Epidermal melanocyte (primary cell): ENCODE measurements at regions not wholly inside any gene's neighbourhood (a gene's known extent, or its start where the extent isn't known, plus 50 kb on each side); places are given as distances from the start of the nearest gene placed in this dataset.
"Not testable (repeated sequence)": the region's sequence is repeated elsewhere in the genome, so short reads cannot be mapped to it uniquely, and the experiment has no call there.

Experiments used
- DNase-seq: peaks from one replicate; pipeline ENCODE4 v3.0.0; 2011; ENCODE audit warnings: low spot score; ENCODE audit not compliant: insufficient read length

GRCh38 chr2:31736695-31737454, 156.1 kb upstream of the SRD5A2 start:
- DNase-seq, result no peak

DNA sequence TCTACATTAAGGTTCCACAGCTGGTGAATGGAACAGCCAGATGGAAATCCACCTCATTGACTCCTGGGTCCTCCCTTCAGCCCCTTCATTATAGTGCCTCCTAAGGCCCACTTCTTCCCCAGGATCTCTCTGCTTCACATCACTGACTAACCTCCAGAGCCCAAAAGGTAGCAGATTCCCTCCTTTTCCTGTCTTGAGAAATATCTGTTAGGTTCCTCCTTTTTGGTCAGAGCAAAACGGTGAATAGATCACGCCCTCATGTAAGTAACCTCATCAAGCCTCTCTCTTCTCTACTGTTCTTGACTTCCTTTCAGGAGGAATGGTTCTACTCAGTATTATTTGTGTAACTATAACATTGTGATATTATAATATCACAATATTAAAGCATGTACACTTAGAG, 155.0 kb upstream of the SRD5A2 start:
- no peak for DNase-seq

- no peak for DNase-seq
These were observed 148.8 kb upstream of the SRD5A2 start for GRCh38 chr2:31729442-31730092.

GRCh38 chr2:31729065-31729439, 148.3 kb upstream of the SRD5A2 start:
- no peak for DNase-seq

- no peak for DNase-seq
These were observed 147.8 kb upstream of the SRD5A2 start for GRCh38 chr2:31728406-31729064.

DNA sequence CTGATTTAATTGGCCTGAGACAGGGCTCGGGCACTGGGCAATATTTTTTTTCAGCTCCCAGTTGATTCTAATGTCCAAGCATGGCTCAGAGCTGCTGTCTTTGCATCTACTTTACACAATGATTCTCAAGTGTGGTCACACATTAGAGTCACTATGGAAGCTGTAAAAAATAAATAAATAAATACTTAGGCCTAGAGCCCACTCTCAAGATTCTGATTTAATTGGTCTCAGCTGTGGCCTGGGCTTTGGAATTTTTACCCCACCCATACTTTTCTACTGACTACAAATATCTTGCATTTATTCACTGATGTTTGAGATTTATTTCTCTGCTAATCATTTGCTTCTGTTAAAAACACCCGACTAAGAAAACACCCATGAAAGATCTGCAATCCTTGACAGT, 145.7 kb upstream of the SRD5A2 start:
- DNase-seq, result no peak

DNA sequence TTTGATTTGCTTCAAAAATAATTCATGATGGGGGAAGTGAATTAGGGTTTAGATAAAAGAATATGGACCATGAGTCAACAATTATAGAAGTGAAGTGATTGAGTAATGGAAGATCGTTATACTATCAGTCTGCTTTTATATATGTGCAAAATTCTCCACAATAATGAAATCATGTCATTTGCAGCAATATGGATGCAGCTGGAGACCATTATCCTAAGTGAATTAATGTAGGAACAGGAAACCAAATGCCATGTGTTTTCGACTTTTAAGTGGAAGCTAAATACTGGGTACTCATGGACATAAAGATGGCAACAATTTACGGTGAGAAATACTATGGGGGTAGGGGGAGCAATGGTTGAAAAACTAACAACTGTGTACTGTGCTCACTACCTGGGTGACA, 144.7 kb upstream of the SRD5A2 start:
- DNase-seq, result no peak

DNA sequence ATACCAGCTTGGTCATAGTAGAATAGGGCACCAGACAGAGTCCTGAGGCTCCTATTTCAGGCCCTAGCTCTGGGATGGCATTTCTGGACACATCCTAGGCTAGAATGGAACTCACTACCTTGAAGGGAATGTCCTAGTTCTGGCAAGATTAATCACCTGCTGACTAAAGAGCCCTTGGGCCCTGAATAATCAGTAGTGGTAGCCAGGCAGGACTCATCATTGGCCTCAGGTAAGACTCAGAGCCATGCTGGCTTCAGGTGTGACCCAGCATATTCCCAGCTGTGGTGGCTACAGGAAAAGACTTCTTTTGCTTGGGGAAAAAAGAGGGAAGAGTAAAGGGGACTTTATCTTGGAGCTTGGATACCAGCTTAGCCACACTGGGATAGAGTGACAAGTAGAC, 131.0 kb upstream of the SRD5A2 start:
- no peak for DNase-seq

DNA sequence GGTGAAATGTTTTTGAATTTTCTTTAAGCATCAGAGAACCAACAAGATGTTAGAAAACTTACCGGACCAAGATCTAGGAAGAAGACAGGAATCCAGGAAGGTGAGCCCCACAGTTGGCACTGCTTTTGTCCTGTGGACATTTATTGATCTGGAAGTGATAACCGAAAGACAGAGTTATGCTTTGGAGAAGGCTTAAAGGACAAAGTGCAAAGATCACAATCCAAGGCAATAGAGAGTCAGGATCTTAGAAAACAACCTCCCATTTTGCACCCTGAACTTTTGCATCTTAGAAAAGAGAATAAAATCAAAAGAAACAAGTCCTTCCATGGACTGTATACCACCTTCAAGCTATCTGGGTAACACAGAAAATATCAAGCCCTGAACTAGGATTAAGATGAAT, 129.4 kb upstream of the SRD5A2 start:
- no peak for DNase-seq

GRCh38 chr2:31707992-31708391, 127.3 kb upstream of the SRD5A2 start:
- no peak for DNase-seq

DNA sequence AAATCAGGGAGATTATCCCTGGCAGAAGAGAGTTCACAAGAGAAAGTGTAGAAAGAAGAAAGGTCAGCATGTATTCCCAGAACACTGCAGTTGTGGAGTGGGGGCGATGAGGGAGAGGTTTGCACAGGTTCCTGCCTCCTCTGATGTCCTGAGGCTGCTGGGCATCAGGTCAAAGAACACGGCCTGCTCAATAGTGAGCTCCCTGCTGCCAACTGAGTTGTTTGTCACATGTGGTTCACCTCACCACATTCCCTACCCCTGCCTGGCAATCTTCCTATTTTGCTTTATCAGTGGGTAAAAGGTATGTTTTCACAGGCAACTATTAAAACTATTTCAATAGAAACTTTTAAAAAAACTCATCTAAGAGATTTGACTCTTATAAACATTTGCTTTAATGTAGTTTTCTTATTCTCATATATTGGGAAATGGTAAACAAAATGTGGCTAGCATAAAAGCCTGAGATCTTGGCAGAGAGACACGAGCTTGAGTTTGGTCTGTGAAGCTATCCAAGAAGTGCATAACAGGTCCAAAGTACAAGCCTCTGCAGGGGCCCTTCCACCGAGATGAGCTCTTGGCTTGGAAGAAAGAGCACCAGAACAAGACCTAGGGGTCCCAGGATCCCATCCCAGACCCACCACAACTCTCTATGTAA, 123.9 kb upstream of the SRD5A2 start:
- no peak for DNase-seq

- no peak for DNase-seq
These were observed 122.5 kb upstream of the SRD5A2 start for GRCh38 chr2:31703253-31703652.

GRCh38 chr2:31698722-31699121, 118.0 kb upstream of the SRD5A2 start:
- no peak for DNase-seq

DNA sequence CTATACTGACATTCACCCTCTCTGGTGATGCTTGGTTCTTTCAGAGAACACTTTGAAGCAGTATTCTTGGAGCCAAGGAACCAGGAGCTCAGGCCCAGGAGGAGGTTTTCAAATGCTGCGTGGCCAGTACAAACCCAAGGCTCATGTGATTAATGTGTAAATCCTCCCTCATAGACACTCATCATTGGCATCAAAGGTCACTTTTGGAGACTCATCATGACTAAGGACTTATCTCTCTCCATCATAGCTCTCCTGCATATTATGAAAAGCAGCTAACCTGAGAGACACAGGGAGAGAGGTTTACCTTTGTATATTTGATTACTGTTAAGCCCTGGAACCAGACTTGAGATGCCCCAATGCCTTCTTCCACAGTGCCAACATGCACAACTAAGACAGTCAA, 115.3 kb upstream of the SRD5A2 start:
- no peak for DNase-seq

GRCh38 chr2:31694444-31694843, 113.7 kb upstream of the SRD5A2 start:
- no peak for DNase-seq

GRCh38 chr2:31693882-31694281, 113.1 kb upstream of the SRD5A2 start:
- DNase-seq, result no peak

DNA sequence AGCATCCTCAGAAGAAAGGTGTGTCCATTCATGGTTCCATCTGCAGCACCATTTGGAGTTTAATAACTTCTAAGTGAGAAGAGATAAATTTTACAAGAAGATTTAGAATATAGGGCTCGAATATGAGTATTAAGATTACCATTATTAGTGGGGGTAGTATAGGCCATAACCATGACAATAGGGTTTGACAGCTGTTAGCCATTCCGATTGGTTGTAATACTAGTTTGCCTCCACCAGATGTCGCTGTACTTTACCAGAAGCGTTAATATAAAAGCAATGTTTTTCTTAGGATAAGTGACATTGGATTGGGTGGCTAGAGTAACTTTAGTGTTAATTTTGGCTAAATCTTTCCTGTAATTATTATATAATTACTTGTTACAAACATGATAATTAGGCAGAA, 107.5 kb upstream of the SRD5A2 start:
- no peak for DNase-seq

DNA sequence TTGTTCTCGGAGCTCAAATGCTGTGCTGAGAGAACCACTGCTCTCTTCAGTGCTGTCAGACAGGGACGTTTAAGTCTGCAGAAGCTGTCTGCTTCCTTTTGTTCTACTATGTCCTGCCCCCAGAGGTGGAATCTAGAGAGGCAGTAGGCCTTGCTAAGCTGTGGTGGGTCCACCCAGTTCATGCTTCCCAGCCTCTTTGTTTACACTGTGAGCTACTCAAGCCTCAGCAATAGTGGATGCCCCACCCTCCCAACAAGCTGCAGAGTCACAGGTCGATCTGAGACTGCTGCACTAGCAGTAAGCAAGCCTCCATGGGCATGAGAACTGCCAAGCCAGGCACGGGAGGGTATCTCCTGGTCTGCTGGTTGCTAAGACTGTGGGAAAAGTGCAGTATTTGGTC, 102.8 kb upstream of the SRD5A2 start:
- not testable (repeated sequence) for DNase-seq

DNA sequence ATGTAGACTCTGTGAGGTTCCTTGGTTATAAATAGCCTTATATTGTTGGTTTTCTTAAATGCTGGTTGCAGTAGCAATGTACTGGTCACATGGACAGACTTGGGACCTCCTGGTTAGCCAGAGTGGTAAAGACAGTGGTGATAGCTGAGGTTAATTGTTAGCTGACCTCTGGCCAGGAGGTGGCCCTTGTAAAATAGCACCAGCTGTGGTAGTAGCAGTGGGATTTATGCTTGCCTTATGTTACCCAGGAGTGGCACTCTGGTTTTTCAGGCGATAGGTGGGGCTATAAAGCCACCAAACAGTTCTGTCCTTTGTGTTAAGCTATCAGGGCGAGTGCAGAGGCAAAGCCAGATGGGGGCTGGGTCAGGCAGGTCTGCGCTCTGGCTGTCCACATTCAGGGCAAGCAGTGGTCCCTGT, 94.8 kb upstream of the SRD5A2 start:
- DNase-seq, result no peak

GRCh38 chr2:31674446-31674845, 93.7 kb upstream of the SRD5A2 start:
- DNase-seq, result no peak

DNA sequence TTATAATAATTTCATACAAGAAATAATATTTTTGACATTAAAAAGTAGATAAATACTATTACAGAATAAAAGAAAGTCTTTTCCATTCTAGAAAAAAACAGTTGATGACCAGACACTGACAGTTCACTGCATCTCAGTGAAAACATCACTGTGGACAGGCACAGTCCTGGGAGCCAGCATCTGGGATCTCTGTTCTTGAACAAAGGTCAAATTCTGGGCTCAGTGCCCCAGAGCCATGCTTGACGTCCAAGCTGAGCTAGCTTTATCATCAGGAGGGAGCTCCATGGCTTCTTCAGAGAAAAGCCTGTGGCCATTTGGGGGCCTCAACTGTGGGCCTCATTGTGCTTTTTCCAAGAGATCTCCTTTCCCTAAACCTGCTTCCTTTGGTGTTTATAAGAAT, 86.1 kb upstream of the SRD5A2 start:
- no peak for DNase-seq
